ENCODE measurements at regions not wholly inside any gene's neighbourhood (a gene's known extent, or its start where the extent isn't known, plus 50 kb on each side); places are given as distances from the start of the nearest gene placed in this dataset.

- no peak for ATAC-seq
Observed at GRCh38 chr13:76656500-76656899, 229.7 kb downstream of the KCTD12 start.

GRCh38 chr13:76656056-76656455, 230.1 kb downstream of the KCTD12 start:
- Histone ChIP-seq H3K27ac (no peak overlapping the region), H3K36me3 (no peaks in the 10 kb centered on the region), H3K4me1 (no peaks in the 10 kb centered on the region), H3K27me3 (no peaks in the 10 kb centered on the region), H3K9me3 (no peaks in the 10 kb centered on the region), H3K4me3 (no peak overlapping the region)
- 45 to 52% methylated on average over 2 of the region's 2 CpGs for WGBS, 2 donors
- DNase-seq = no peak
- intact Hi-C loops (cut with DNase I) = no loop called here
- TF ChIP-seq CTCF (IDR thresholded peaks at IDR 0.05) = no peak
- ATAC-seq = no peak
- no peak for FAIRE-seq

More at GRCh38 chr13:76656500-76656899, 229.7 kb downstream of the KCTD12 start:
- intact Hi-C loops (cut with DNase I) = no loop called here
- Histone ChIP-seq H3K36me3 (no peaks in the 10 kb centered on the region), H3K4me3 (no peak overlapping the region), H3K4me1 (no peaks in the 10 kb centered on the region), H3K27ac (no peak overlapping the region), H3K27me3 (no peaks in the 10 kb centered on the region), H3K9me3 (no peaks in the 10 kb centered on the region)
- 52 to 53% methylated on average over 4 of the region's 4 CpGs for WGBS, 2 donors
- FAIRE-seq = no peak
- no peak for DNase-seq
- no peak for TF ChIP-seq CTCF (IDR thresholded peaks at IDR 0.05)

GRCh38 chr13:76654263-76654662, 231.9 kb downstream of the KCTD12 start:
- H3K36me3 ChIP-seq = no peaks in the 10 kb centered on the region
- TF ChIP-seq CTCF (IDR thresholded peaks at IDR 0.05) = no peak
- H3K27me3 ChIP-seq = peaks cover 0 to 9% (median 0%) of the 10 kb centered on the region in 4 donors
- intact Hi-C loops (cut with DNase I) = no loop called here
- FAIRE-seq (no peak), DNase-seq (no peak), ATAC-seq (no peak)
- H3K4me3 ChIP-seq = no peak overlapping the region
- H3K9me3 ChIP-seq = no peaks in the 10 kb centered on the region
- H3K27ac ChIP-seq = no peak overlapping the region
- no peaks in the 10 kb centered on the region for H3K4me1 ChIP-seq
- 55 to 63% methylated on average over 2 of the region's 2 CpGs for WGBS, 2 donors

- Histone ChIP-seq H3K9me3 (no peaks in the 10 kb centered on the region), H3K27me3 (peaks cover 0 to 9% (median 0%) of the 10 kb centered on the region in 4 donors), H3K27ac (no peak overlapping the region), H3K4me3 (no peak overlapping the region), H3K4me1 (no peaks in the 10 kb centered on the region), H3K36me3 (no peaks in the 10 kb centered on the region)
- WGBS, 2 donors = 82 to 83% methylated on average over 1 of the region's 1 CpG
- intact Hi-C loops (cut with DNase I) = no loop called here
- FAIRE-seq = no peak
- DNase-seq = no peak
- TF ChIP-seq CTCF (IDR thresholded peaks at IDR 0.05) = no peak
- ATAC-seq = no peak
Observed at GRCh38 chr13:76651286-76651685, 234.9 kb downstream of the KCTD12 start.

GRCh38 chr13:76647550-76647949, 238.7 kb downstream of the KCTD12 start:
- ATAC-seq = no peak
- Histone ChIP-seq H3K27ac (no peak overlapping the region), H3K4me1 (no peaks in the 10 kb centered on the region), H3K9me3 (no peaks in the 10 kb centered on the region), H3K36me3 (no peaks in the 10 kb centered on the region), H3K4me3 (no peak overlapping the region), H3K27me3 (peaks cover 0 to 9% (median 0%) of the 10 kb centered on the region in 4 donors)
- no peak for DNase-seq
- intact Hi-C loops (cut with DNase I) = no loop called here
- WGBS, 2 donors = 59 to 70% methylated on average over 3 of the region's 3 CpGs
- no peak for TF ChIP-seq CTCF (IDR thresholded peaks at IDR 0.05)
- no peak for FAIRE-seq
